ENCODE measurements at regions not wholly inside any gene's neighbourhood (a gene's known extent, or its start where the extent isn't known, plus 50 kb on each side); places are given as distances from the start of the nearest gene placed in this dataset.

GRCh38 chr7:97798046-97799019 is 66.4 kb downstream of the TAC1 start:
- no CpG with 5 or more reads among the region's 6 CpGs for WGBS (ENCODE audit: extremely low coverage, insufficient read length, low lambda C conversion rate)
- Histone ChIP-seq H3K18ac (ENCODE audit: insufficient read length, low read depth, low read length) (no peak overlapping the region), H3K23ac (ENCODE audit: insufficient read length, low read depth, low read length) (no peak overlapping the region), H3K27me3 (ENCODE audit: insufficient read depth, low read length) (no peaks in the 10 kb centered on the region), H3K4me1 (ENCODE audit: insufficient read depth, low read length) (no peaks in the 10 kb centered on the region), H2BK20ac (ENCODE audit: low read depth, low read length, poor library complexity, severe bottlenecking) (no peak overlapping the region), H2AFZ (ENCODE audit: low read length) (no peak overlapping the region), H4K5ac (ENCODE audit: insufficient read length, low read depth, low read length) (no peak overlapping the region), H4K8ac (replicated peaks; ENCODE audit: insufficient read length, low read depth, low read length) (no peak overlapping the region), H3K9ac (ENCODE audit: extremely low read depth, insufficient read length, low read length) (no peak overlapping the region), H2BK15ac (ENCODE audit: low read depth, low read length) (no peak overlapping the region), H3K23me2 (ENCODE audit: insufficient read length, low read depth, low read length, poor library complexity, severe bottlenecking) (no peaks in the 10 kb centered on the region), H2BK12ac (ENCODE audit: insufficient read length, low read depth, low read length) (no peak overlapping the region), H4K20me1 (ENCODE audit: control insufficient read depth, insufficient read depth, insufficient read length) (no peaks in the 10 kb centered on the region), H3K9me3 (ENCODE audit: control insufficient read depth, low read depth, low read length) (no peaks in the 10 kb centered on the region), H3K14ac (ENCODE audit: insufficient read depth, low read length) (no peak overlapping the region), H3K79me1 (ENCODE audit: insufficient read depth, low read depth, low read length, poor library complexity, severe bottlenecking) (no peaks in the 10 kb centered on the region), H2AK5ac (ENCODE audit: insufficient read length, low read length) (no peak overlapping the region), H3K79me2 (ENCODE audit: insufficient read depth, low read length) (no peaks in the 10 kb centered on the region), H3T11ph (ENCODE audit: low read length) (no peak overlapping the region), H3K4ac (ENCODE audit: low read depth, low read length) (no peak overlapping the region), H3K4me2 (ENCODE audit: insufficient read depth, insufficient read length, low read length) (no peak overlapping the region), H4K91ac (ENCODE audit: insufficient read length, low read depth, low read length) (no peak overlapping the region), H3K56ac (ENCODE audit: insufficient read length, low read depth, low read length) (no peak overlapping the region), H2BK5ac (ENCODE audit: insufficient read length, low read length) (no peak overlapping the region), H3K27ac (ENCODE audit: insufficient read length, low read depth, low read length) (no peak overlapping the region), H2BK120ac (ENCODE audit: low read depth, low read length, poor library complexity, severe bottlenecking) (no peak overlapping the region)
- H3K36me3 Mint-ChIP-seq (ENCODE audit: insufficient read depth in 1 of 3, low read depth in 3 of 3): no peaks in the 10 kb centered on the region
- TF ChIP-seq CTCF (conservative IDR thresholded peaks at IDR 0.05): no peak
- H3K4me1 Mint-ChIP-seq: peaks cover 5 to 13% of the 10 kb centered on the region in 2 experiments; a peak in 3 of 4 replicates
- DNase-seq: no peak
- H3K27me3 Mint-ChIP-seq (ENCODE audit: low read depth): no peaks in the 10 kb centered on the region; the same call in 1 of the 2 replicates
- no peak overlapping the region for H3K4me3 Mint-ChIP-seq
- H3K27ac Mint-ChIP-seq: peak overlapping the region in 1 of 3 experiments; percentile 9; a peak in 1 of 7 replicates
- no peaks in the 10 kb centered on the region for H3K9me3 Mint-ChIP-seq
